Hematopoietic multipotent progenitor cell treated with erythropoietin and hydrocortisone succinate and interleukin-3 and kit ligand, for 15 days (in vitro differentiated cells): ENCODE measurements at regions not wholly inside any gene's neighbourhood (a gene's known extent, or its start where the extent isn't known, plus 50 kb on each side); places are given as distances from the start of the nearest gene placed in this dataset.

Source experiments
- DNase-seq: peaks from one replicate; pipeline ENCODE4 v3.0.0-alpha.2; 2015; ENCODE audit warnings: low spot score

GRCh38 chr12:4858386-4858785 is 51.3 kb upstream of the KCNA1 start:
- no peak for DNase-seq

DNA sequence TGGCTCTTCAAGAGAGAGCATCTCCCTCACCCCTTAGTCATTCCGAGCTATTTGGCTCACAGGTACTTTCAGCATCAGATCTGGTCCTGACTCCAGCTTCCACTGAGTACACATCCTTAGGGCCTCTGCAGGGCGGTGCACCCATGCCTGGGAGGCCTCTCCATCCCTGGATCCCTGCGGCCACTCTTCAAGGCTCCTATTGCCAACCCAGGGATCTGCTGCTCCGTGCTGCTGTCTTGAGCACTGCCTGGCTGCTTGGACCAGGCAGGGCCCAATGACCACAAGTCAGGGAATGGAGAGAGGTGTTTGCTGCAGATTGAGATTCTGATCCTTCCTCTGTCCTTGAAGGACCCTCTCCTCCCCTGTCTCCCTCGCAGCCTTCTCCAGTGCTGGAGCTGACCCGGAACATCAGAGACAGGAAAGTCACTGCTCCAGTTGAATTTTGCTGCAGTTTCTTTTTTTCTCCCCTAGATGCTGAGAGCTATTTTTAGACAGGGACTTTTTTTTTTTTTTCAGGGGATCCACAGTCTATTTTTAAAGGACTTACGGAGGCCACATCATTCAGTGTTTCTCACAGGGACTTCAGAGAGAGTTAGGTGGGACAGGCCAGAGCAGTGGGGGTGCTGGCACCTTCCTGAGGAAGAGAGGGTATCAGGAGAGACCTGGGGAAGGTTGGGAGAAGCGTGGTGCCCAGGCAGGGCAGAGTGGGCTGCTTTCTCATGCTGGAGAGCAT is 50.1 kb upstream of the KCNA1 start:
- no peak for DNase-seq
